Ectodermal cell (in vitro differentiated cells): ENCODE measurements at regions not wholly inside any gene's neighbourhood (a gene's known extent, or its start where the extent isn't known, plus 50 kb on each side); places are given as distances from the start of the nearest gene placed in this dataset.
"Not testable (repeated sequence)": the region's sequence is repeated elsewhere in the genome, so short reads cannot be mapped to it uniquely, and the experiment has no call there.

Experiments used
- H3K27ac ChIP-seq: 2 replicates; pipeline ENCODE4 v1.7.0; 2013; ENCODE audit warnings: mild to moderate bottlenecking, low read depth, low read length; ENCODE audit not compliant: insufficient read depth, poor library complexity, severe bottlenecking
- H3K27me3 ChIP-seq: 2 replicates; pipeline ENCODE4 v1.7.0; 2013; ENCODE audit warnings: mild to moderate bottlenecking, low read length; ENCODE audit not compliant: insufficient read depth, control insufficient read depth, poor library complexity, severe bottlenecking
- H3K36me3 ChIP-seq: one replicate; pipeline ENCODE4 v1.7.0; 2013; ENCODE audit warnings: low read length; ENCODE audit not compliant: control insufficient read depth, insufficient read depth
- H3K4me1 ChIP-seq: one replicate; pipeline ENCODE4 v1.7.0; 2013; ENCODE audit warnings: low read length; ENCODE audit not compliant: control insufficient read depth, insufficient read depth
- H3K4me3 ChIP-seq: 2 replicates; pipeline ENCODE4 v1.7.0; 2013; ENCODE audit warnings: low read depth, low read length, control low read depth; ENCODE audit not compliant: insufficient read depth
- H3K9me3 ChIP-seq: 2 replicates; pipeline ENCODE4 v1.7.0; 2013; ENCODE audit warnings: mild to moderate bottlenecking, low read length, moderate library complexity; ENCODE audit not compliant: control insufficient read depth
- WGBS, 2 experiments: methylation state at CpG; one replicate each; pipeline ENCODE4 v1.1.7; 2013; ENCODE audit warnings: missing lambda C conversion rate in 2 of 2; 5-methylcytosine and 5-hydroxymethylcytosine counted together

GRCh38 chr22:48410536-48410935 lies 1417.1 kb downstream of the BRD1 start:
- Histone ChIP-seq H3K27me3 (no peaks in the 10 kb centered on the region), H3K27ac (no peak overlapping the region), H3K4me3 (no peak overlapping the region), H3K36me3 (no peaks in the 10 kb centered on the region), H3K4me1 (no peaks in the 10 kb centered on the region), H3K9me3 (no peaks in the 10 kb centered on the region)
- WGBS, 2 experiments = 92 to 98% methylated on average over 5 of the region's 5 CpGs

GRCh38 chr22:48407256-48407955 lies 1420.3 kb downstream of the BRD1 start:
- no peaks in the 10 kb centered on the region for H3K9me3 ChIP-seq
- H3K36me3 ChIP-seq = no peaks in the 10 kb centered on the region
- H3K4me1 ChIP-seq = no peaks in the 10 kb centered on the region
- 91 to 96% methylated on average over 8 of the region's 8 CpGs for WGBS, 2 experiments
- no peak overlapping the region for H3K4me3 ChIP-seq
- no peaks in the 10 kb centered on the region for H3K27me3 ChIP-seq
- no peak overlapping the region for H3K27ac ChIP-seq

- 94 to 100% methylated on average over 2 of the region's 4 CpGs for WGBS, 2 experiments
- Histone ChIP-seq H3K4me3 (no peak overlapping the region), H3K27me3 (no peaks in the 10 kb centered on the region), H3K27ac (no peak overlapping the region), H3K9me3 (no peaks in the 10 kb centered on the region), H3K36me3 (no peaks in the 10 kb centered on the region), H3K4me1 (no peaks in the 10 kb centered on the region)
Observed at GRCh38 chr22:48406161-48406560, 1421.5 kb downstream of the BRD1 start.

GRCh38 chr22:48405741-48406140 lies 1421.9 kb downstream of the BRD1 start:
- WGBS, 2 experiments = 95 to 96% methylated on average over 5 of the region's 6 CpGs
- no peaks in the 10 kb centered on the region for H3K4me1 ChIP-seq
- H3K27ac ChIP-seq = no peak overlapping the region
- no peaks in the 10 kb centered on the region for H3K36me3 ChIP-seq
- H3K9me3 ChIP-seq = no peaks in the 10 kb centered on the region
- no peak overlapping the region for H3K4me3 ChIP-seq
- H3K27me3 ChIP-seq = no peaks in the 10 kb centered on the region

DNA sequence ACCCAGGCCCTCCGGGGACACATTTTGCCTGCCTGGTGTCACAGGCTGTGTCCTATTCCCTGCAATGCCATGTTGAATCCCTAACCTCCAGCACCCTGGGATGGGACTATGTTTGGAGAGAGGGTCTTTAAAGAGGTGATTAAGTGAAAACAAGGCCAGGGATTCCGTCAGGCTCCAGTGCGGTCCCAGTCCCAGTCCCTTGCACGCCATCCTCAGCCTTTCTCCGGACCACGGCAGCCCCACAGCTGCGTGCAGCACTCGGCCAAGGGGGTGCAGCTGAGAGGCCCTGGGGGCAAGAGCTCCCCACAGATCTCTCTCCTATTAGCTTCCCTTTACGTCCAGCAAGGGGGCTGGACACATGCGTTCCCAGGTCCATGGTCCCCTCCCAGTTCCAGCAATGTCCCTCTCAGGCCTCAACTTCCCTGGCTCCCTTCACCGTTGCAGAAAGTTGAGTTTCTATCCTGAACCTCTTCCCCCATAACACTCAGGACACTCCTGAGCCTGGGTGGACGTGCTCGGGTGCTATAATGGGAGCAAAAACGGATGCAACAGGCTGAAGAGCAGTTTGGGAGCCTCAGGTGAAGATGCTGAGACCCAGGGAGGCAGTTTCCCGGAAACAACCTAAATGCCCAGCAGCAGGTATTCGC lies 1422.7 kb downstream of the BRD1 start:
- Histone ChIP-seq H3K4me1 (no peaks in the 10 kb centered on the region), H3K27me3 (no peaks in the 10 kb centered on the region), H3K4me3 (no peak overlapping the region), H3K9me3 (no peaks in the 10 kb centered on the region), H3K27ac (no peak overlapping the region), H3K36me3 (no peaks in the 10 kb centered on the region)
- 93 to 94% methylated on average over 16 of the region's 16 CpGs for WGBS, 2 experiments

DNA sequence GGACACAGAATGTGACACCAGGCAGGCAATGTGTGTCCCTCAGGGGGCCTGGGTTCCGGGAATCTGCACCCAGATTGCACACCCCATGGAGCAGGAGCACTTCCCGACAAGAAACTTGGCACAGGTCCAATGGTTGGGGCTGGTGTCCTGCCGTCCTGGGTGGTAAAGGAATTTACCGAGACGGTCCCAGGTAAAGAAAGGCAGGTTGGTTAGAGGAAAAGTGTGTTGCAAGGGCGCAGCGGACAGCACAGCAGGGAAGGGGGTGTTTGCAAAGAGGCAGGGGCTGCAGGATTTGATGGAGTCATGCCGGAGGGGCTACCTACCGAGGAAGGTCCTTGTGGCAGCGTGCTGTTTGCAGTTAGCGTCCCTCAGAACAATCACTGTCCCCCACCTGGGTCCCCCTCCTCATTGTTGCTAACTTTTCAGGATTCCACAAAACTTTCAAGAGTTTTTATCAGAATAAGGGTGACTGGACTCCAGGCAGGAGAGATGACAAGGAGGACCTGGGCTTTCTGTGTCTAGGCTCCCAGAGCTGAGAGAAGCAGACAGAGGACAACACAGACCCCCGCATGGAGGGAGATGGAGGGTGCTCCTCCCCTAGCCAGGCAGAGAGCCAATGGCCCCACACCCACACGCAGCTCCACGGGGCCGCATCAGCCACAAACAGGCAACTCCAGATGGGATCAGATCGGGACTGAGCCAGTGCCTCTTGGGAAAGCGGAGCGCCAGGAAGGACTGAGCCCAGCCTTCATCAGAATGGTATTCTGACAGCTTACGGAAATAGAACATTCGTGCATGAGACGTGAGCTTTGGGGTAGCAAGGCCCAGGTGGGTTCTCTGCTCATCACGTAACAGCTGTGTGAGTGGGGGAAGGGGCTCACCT lies 1423.9 kb downstream of the BRD1 start:
- no peak overlapping the region for H3K27ac ChIP-seq
- H3K27me3 ChIP-seq = no peaks in the 10 kb centered on the region
- no peaks in the 10 kb centered on the region for H3K4me1 ChIP-seq
- H3K36me3 ChIP-seq = no peaks in the 10 kb centered on the region
- no peak overlapping the region for H3K4me3 ChIP-seq
- H3K9me3 ChIP-seq = no peaks in the 10 kb centered on the region
- WGBS, 2 experiments = 89 to 91% methylated on average over 22 of the region's 22 CpGs

DNA sequence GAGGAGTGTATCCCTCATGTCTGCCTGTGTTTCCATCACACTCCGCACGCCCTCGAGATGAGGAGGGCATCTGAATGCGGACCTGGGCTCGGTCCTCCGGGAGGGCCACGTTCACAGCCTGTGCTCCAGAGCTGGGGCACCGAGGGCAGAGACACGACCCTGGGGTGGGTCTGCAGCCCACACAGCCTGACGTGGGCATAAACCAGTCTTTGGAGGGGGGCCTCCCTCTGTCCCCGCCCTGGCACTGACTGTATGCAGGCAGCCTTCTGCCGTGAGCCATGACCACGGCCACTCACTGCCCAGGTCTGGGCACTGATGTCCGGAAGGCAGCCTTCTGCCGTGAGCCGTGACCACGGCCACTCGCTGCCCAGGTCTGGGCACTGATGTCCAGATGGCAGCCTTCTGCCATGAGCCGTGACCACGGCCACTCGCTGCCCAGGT lies 1425.1 kb downstream of the BRD1 start:
- Histone ChIP-seq H3K9me3 (no peaks in the 10 kb centered on the region), H3K27ac (no peak overlapping the region), H3K36me3 (no peaks in the 10 kb centered on the region), H3K4me1 (no peaks in the 10 kb centered on the region), H3K27me3 (no peaks in the 10 kb centered on the region), H3K4me3 (no peak overlapping the region)
- WGBS, 2 experiments = 94 to 95% methylated on average over 21 of the region's 21 CpGs

- 95 to 96% methylated on average over 1 of the region's 1 CpG for WGBS, 2 experiments
Observed at GRCh38 chr22:48401523-48401922, 1426.2 kb downstream of the BRD1 start.

GRCh38 chr22:48398181-48398905 lies 1429.3 kb downstream of the BRD1 start:
- H3K4me3 ChIP-seq = no peak overlapping the region
- no peaks in the 10 kb centered on the region for H3K27me3 ChIP-seq
- H3K36me3 ChIP-seq = no peaks in the 10 kb centered on the region
- no peaks in the 10 kb centered on the region for H3K4me1 ChIP-seq
- H3K9me3 ChIP-seq = no peaks in the 10 kb centered on the region
- 91 to 94% methylated on average over 11 of the region's 11 CpGs for WGBS, 2 experiments
- H3K27ac ChIP-seq = no peak overlapping the region

More at GRCh38 chr22:48401523-48401922, 1426.2 kb downstream of the BRD1 start:
- not testable (repeated sequence) for H3K4me1 ChIP-seq, H3K27ac ChIP-seq, H3K4me3 ChIP-seq, H3K9me3 ChIP-seq, H3K36me3 ChIP-seq, H3K27me3 ChIP-seq
